Kidney glomerular epithelial cell (primary cell): ENCODE measurements at regions not wholly inside any gene's neighbourhood (a gene's known extent, or its start where the extent isn't known, plus 50 kb on each side); places are given as distances from the start of the nearest gene placed in this dataset.

Source experiments
- DNase-seq: peaks from one replicate; lab custom pipeline; 2025; lab: John Stamatoyannopoulos, UW

GRCh38 chr20:4556781-4557180 lies 129.5 kb upstream of the PRNP start:
- DNase-seq = no peak

GRCh38 chr20:4555188-4555890 lies 130.9 kb upstream of the PRNP start:
- peak; percentile 21 for DNase-seq

GRCh38 chr20:4554346-4554745 lies 131.9 kb upstream of the PRNP start:
- DNase-seq = no peak

- DNase-seq = no peak
These were observed 134.1 kb upstream of the PRNP start for GRCh38 chr20:4552075-4552640.

GRCh38 chr20:4550740-4551139 lies 135.5 kb upstream of the PRNP start:
- no peak for DNase-seq

- no peak for DNase-seq
These were observed 136.5 kb upstream of the PRNP start for GRCh38 chr20:4549711-4550259.

GRCh38 chr20:4548552-4548951 lies 137.7 kb upstream of the PRNP start:
- DNase-seq = no peak

- DNase-seq = peak; percentile 88
These were observed 139.5 kb upstream of the PRNP start for GRCh38 chr20:4546786-4547185.

GRCh38 chr20:4546342-4546741 lies 139.9 kb upstream of the PRNP start:
- no peak for DNase-seq

- no peak for DNase-seq
These were observed 140.7 kb upstream of the PRNP start for GRCh38 chr20:4545526-4545925.

- DNase-seq = peak; percentile 53
These were observed 141.5 kb upstream of the PRNP start for GRCh38 chr20:4544765-4545164.

- no peak for DNase-seq
These were observed 144.0 kb upstream of the PRNP start for GRCh38 chr20:4542270-4542669.

- DNase-seq = no peak
These were observed 151.9 kb upstream of the PRNP start for GRCh38 chr20:4534315-4534714.

- no peak for DNase-seq
These were observed 152.7 kb upstream of the PRNP start for GRCh38 chr20:4533368-4534133.

GRCh38 chr20:4532772-4533171 lies 153.5 kb upstream of the PRNP start:
- no peak for DNase-seq

- no peak for DNase-seq
These were observed 161.5 kb upstream of the PRNP start for GRCh38 chr20:4524792-4525191.

- DNase-seq = no peak
These were observed 161.9 kb upstream of the PRNP start for GRCh38 chr20:4524307-4524706.

- DNase-seq = no peak
These were observed 163.9 kb upstream of the PRNP start for GRCh38 chr20:4522310-4522709.

GRCh38 chr20:4521170-4521968 lies 164.9 kb upstream of the PRNP start:
- no peak for DNase-seq

- DNase-seq = no peak
These were observed 166.7 kb upstream of the PRNP start for GRCh38 chr20:4519534-4519933.

GRCh38 chr20:4516876-4517275 lies 169.4 kb upstream of the PRNP start:
- no peak for DNase-seq

- DNase-seq = peak; percentile 94
These were observed 172.5 kb upstream of the PRNP start for GRCh38 chr20:4513720-4514119.
